Mucosa of stomach (tissue), 1 donor: ENCODE measurements at regions not wholly inside any gene's neighbourhood (a gene's known extent, or its start where the extent isn't known, plus 50 kb on each side); places are given as distances from the start of the nearest gene placed in this dataset.
A peak's percentile ranks its signal among the peaks of the same experiment; 100 is the strongest.

Experiments used
- H3K27me3 ChIP-seq: one replicate; pipeline ENCODE4 v1.7.0; 2013; ENCODE audit warnings: mild to moderate bottlenecking, low read length; ENCODE audit not compliant: control insufficient read depth, insufficient read depth
- H3K36me3 ChIP-seq: one replicate; pipeline ENCODE4 v1.7.0; 2013; ENCODE audit warnings: low read length; ENCODE audit not compliant: control insufficient read depth, insufficient read depth
- H3K4me1 ChIP-seq: one replicate; pipeline ENCODE4 v1.7.0; 2013; ENCODE audit warnings: mild to moderate bottlenecking, low read length; ENCODE audit not compliant: control insufficient read depth, insufficient read depth
- H3K4me3 ChIP-seq: one replicate; pipeline ENCODE4 v1.7.0; 2013; ENCODE audit warnings: low read length
- H3K9ac ChIP-seq: one replicate; pipeline ENCODE4 v1.7.0; 2013; ENCODE audit warnings: mild to moderate bottlenecking, low read length, moderate library complexity
- H3K9me3 ChIP-seq: one replicate; pipeline ENCODE4 v1.7.0; 2013; ENCODE audit warnings: mild to moderate bottlenecking, low read length, moderate library complexity; ENCODE audit not compliant: control insufficient read depth
- donor health status: Pancreatic carcinoma.

- H3K4me1 ChIP-seq: peaks cover 47% of the 10 kb centered on the region
- H3K9ac ChIP-seq: peak overlapping the region; percentile 89
- H3K36me3 ChIP-seq: no peaks in the 10 kb centered on the region
- H3K9me3 ChIP-seq: no peaks in the 10 kb centered on the region
- H3K27me3 ChIP-seq: no peaks in the 10 kb centered on the region
- H3K4me3 ChIP-seq: no peak overlapping the region
Observed at GRCh38 chr20:50415021-50415515, 95.1 kb upstream of the PTPN1 start.

- no peaks in the 10 kb centered on the region for H3K9me3 ChIP-seq
- H3K4me3 ChIP-seq: peak overlapping the region; percentile 2
- H3K4me1 ChIP-seq: peaks cover 47% of the 10 kb centered on the region
- no peaks in the 10 kb centered on the region for H3K36me3 ChIP-seq
- peak overlapping the region; percentile 89 for H3K9ac ChIP-seq
- H3K27me3 ChIP-seq: no peaks in the 10 kb centered on the region
Observed at GRCh38 chr20:50415516-50416268, 94.5 kb upstream of the PTPN1 start.

GRCh38 chr20:50416269-50417022 lies 93.7 kb upstream of the PTPN1 start:
- Histone ChIP-seq H3K4me1 (peaks cover 46% of the 10 kb centered on the region), H3K4me3 (peak overlapping the region; percentile 2)

GRCh38 chr20:50417023-50417329 lies 93.2 kb upstream of the PTPN1 start:
- Histone ChIP-seq H3K9ac (peak overlapping the region; percentile 89), H3K9me3 (peaks cover 5% of the 10 kb centered on the region), H3K4me1 (peaks cover 46% of the 10 kb centered on the region), H3K36me3 (no peaks in the 10 kb centered on the region), H3K27me3 (no peaks in the 10 kb centered on the region), H3K4me3 (no peak overlapping the region)

More at GRCh38 chr20:50416269-50417022, 93.7 kb upstream of the PTPN1 start:
- Histone ChIP-seq H3K9ac (peak overlapping the region; percentile 89), H3K27me3 (no peaks in the 10 kb centered on the region), H3K36me3 (no peaks in the 10 kb centered on the region), H3K9me3 (peaks cover under 1% of the 10 kb centered on the region)

GRCh38 chr20:50417484-50418235 lies 92.5 kb upstream of the PTPN1 start:
- Histone ChIP-seq H3K4me1 (peaks cover 46% of the 10 kb centered on the region), H3K9ac (no peak overlapping the region), H3K4me3 (no peak overlapping the region), H3K36me3 (no peaks in the 10 kb centered on the region), H3K27me3 (no peaks in the 10 kb centered on the region), H3K9me3 (peaks cover 5% of the 10 kb centered on the region)

GRCh38 chr20:50418890-50419642 lies 91.1 kb upstream of the PTPN1 start:
- Histone ChIP-seq H3K4me1 (peaks cover 53% of the 10 kb centered on the region), H3K4me3 (no peak overlapping the region), H3K9me3 (peaks cover 5% of the 10 kb centered on the region), H3K27me3 (no peaks in the 10 kb centered on the region), H3K9ac (no peak overlapping the region), H3K36me3 (no peaks in the 10 kb centered on the region)

- Histone ChIP-seq H3K36me3 (no peaks in the 10 kb centered on the region), H3K9me3 (peaks cover 5% of the 10 kb centered on the region), H3K9ac (no peak overlapping the region), H3K4me3 (no peak overlapping the region), H3K4me1 (peaks cover 48% of the 10 kb centered on the region), H3K27me3 (no peaks in the 10 kb centered on the region)
Observed at GRCh38 chr20:50420380-50420779, 89.8 kb upstream of the PTPN1 start.

GRCh38 chr20:50421356-50422340 lies 88.5 kb upstream of the PTPN1 start:
- H3K4me3 ChIP-seq: no peak overlapping the region
- H3K9me3 ChIP-seq: peaks cover 5% of the 10 kb centered on the region
- H3K36me3 ChIP-seq: no peaks in the 10 kb centered on the region
- H3K4me1 ChIP-seq: peaks cover 35% of the 10 kb centered on the region
- no peaks in the 10 kb centered on the region for H3K27me3 ChIP-seq
- no peak overlapping the region for H3K9ac ChIP-seq

- Histone ChIP-seq H3K4me1 (peaks cover 48% of the 10 kb centered on the region), H3K36me3 (no peaks in the 10 kb centered on the region)
Observed at GRCh38 chr20:50423758-50424157, 86.4 kb upstream of the PTPN1 start.

GRCh38 chr20:50425076-50425475 lies 85.1 kb upstream of the PTPN1 start:
- Histone ChIP-seq H3K4me3 (no peak overlapping the region), H3K36me3 (no peaks in the 10 kb centered on the region), H3K9ac (no peak overlapping the region), H3K27me3 (no peaks in the 10 kb centered on the region), H3K9me3 (peaks cover 5% of the 10 kb centered on the region), H3K4me1 (peaks cover 48% of the 10 kb centered on the region)

More at GRCh38 chr20:50423758-50424157, 86.4 kb upstream of the PTPN1 start:
- Histone ChIP-seq H3K4me3 (no peak overlapping the region), H3K9me3 (peaks cover 5% of the 10 kb centered on the region), H3K9ac (peak overlapping the region; percentile 44), H3K27me3 (no peaks in the 10 kb centered on the region)
